ENCODE measurements at regions not wholly inside any gene's neighbourhood (a gene's known extent, or its start where the extent isn't known, plus 50 kb on each side); places are given as distances from the start of the nearest gene placed in this dataset.
A peak's percentile ranks its signal among the peaks of the same experiment; 100 is the strongest.

DNA sequence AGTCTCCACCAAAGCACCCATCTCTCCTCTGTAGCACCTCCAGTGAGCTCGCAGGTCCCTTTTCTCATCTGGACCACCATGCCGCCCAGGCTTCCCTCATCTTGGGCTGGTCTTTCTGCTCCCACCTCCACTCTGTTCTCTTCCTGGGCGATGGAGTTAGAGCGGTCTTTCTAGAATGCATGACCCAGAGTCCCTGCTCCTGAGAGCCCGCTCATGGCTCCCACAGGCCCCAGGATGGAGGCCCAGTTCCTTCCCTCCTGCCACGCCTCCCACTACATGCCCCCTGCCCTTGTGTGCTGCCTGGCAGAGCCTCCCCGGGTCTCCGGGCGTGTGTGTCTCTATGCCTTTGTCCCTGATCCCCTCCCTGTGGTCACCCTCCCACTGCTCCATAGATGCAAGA lies 100.7 kb upstream of the RTL1 start:
- no peak for DNase-seq

DNA sequence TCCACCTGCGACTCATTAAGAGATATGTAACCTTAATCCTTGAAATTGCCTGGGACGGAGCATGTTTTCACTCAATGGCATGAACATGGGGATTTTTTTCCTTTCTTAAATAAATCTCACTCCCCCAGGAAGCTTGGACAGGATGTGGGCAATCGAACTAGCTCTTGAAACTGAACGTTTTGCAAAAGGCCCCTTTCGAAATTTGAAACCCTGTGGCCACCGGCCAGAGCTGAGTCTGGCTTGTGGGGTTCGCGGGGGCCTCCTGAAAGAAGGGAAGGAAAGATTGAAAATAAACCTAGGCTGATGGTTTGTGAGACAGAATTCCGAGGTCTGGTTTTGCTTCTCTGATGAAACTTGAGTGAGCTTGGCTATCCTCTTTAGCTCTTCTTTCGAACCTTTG lies 101.4 kb upstream of the RTL1 start:
- peak in 2 of 56 donors; percentile 25 to 34 for DNase-seq

DNA sequence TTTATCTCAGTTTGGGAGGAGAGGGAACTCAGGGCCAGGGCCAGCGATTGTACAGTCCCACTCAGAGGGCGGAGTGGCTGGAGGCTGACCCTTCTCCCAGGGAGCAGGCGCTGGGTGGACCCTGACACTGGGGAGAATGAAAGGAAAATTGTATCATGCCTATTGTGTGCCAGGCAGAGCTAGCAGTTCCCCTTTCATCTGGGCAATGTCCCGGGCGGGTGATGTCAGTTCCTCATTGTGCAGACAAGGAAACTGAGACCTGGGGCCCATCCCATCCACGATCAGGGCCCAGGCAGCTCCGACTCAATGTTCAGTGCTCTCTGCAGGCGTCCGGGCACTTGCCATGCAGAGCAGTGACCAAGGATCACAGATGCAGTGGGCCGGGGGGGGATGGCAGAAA lies 101.9 kb upstream of the RTL1 start:
- DNase-seq = peak in 11 of 56 donors; percentile 12 to 55 (median 27)

DNA sequence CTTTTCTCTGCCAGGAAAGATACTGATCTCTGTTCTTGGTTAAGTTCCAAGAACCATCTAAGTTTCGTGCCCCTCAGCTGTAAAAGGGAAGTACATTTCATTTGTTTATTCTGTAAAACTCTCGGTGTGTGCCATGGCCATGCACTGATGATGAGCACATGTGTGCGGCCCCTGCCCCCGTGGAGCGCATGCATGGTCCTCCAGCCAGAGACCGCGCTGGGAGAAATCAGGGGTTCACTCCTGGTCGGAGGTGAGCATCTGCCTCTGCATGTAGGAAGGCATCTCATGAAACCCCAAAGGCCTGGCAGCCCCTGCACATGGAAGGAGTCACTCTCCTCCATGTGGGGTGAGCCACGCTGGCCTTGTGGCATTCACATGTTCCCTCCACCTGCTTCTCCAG lies 102.5 kb upstream of the RTL1 start:
- DNase-seq = no peak

DNA sequence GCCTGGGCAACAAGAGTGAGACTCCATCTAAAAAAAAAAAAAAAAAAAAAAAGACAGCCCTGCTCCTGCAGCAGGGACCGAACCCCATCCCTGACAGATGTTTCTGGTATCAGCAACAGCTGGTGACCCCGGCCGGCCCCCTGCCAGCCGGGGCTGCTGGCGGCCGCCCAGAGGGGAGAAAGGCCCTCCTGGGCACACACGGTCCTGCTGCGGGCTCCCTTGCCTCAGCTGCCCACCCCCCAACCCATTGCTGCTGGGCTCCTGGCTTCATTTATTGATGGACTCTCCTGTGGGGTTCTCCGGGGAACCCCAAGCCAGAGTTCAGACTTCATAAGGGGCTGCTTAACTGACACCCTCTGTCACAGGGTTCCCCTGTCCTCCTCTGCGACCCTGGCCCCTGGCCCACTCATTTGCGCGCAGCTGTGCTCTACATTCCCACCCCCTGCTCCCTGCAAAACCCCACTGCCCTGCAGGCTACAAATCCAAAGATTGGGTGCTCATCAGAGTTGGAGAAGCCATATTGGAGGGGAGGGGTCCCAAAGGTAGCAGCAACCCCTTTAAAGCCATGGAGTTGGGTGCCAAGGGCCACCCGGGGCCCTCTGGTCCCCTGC lies 103.6 kb upstream of the RTL1 start:
- DNase-seq = no peak

DNA sequence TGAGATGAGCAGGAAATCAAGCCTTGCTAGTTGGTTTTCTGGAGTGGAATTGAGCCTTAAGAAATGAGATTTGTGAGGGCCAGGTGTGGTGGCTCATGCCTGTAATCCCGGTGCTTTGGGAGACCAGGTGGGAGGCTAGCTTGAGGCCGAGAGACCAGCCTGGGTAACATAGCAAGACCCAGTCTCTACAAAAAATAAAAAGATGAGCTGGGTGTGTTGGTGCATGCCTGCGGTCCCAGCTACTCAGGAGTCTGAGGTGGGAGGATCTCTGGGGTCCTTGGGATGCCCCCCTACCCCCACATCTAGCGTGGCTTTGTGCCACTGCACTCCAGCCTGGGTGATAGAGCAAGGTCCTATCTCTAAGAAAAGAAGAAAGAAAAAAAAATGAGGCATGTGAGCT lies 104.2 kb upstream of the RTL1 start:
- DNase-seq = no peak

DNA sequence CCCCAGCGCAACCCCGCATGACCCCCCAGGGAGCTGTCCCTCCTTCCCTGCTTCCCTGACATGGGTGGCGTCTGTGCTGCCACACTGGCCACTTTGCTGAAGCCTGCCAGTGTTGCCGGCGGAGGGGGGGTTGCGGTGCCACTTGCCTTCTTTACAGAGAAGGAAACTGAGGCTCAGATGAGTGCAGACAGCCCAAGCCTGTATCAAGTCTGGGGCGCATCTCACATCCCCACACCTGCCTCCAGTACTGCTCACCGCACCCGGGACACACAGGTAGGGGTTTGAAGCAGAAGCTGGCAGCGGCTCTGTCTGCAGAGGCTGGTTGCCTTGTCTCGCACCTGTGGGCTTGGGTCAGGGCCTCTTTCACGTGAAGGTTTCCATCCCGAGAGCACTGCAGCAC lies 104.7 kb upstream of the RTL1 start:
- no peak for DNase-seq

DNA sequence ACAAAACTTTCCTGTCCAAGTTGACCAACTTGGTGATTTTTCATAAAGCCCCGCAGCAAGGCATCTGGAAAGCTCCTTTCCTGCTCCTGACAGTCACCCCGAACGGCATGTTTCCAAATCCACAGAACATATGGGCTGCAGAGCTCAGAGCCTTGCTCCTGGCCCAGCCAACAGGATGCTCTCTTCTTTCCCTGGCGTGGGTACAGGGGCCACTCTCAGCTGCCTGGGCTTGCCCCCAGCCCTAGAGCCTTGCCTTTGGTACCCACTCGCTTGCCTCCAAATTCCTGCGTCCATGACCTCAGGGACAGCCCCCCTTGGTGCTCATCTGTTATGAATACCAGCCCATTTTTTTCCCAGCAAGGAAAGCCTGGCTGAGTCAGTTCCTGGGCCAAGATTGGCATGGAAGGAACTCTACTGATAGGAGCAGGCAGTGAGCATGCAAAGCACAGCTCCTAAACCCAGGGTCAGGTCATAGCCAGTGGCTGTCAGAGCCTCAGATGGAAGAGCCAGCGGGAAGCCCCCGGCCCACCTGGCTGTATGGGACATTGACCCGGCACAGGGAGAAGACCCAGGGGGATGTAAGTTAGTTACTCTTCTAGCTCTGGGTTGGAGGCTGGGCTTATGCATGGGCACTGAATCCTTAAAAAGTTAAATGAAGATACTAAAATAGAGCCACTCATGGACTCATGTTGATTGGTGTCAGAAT lies 105.3 kb upstream of the RTL1 start:
- DNase-seq = no peak

DNA sequence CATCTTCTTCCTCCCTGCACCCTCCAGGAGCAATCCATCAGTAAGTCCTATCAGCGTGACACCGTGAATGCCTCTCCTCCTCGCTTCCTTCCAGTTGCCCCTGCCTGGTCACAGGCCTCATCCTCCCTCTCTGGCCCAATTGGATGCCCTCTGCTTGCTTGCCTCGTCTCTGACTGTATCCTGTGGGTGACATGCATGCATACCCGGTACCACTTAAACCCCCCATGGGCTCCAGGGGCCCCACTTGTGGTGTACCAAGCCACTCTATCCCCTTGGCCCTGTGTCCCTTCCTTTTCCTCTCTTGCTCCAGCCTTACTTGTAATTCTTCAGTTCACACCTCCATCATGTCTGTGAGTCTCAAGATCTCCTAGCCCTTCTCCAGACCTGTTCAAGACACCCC lies 106.0 kb upstream of the RTL1 start:
- DNase-seq = no peak

DNA sequence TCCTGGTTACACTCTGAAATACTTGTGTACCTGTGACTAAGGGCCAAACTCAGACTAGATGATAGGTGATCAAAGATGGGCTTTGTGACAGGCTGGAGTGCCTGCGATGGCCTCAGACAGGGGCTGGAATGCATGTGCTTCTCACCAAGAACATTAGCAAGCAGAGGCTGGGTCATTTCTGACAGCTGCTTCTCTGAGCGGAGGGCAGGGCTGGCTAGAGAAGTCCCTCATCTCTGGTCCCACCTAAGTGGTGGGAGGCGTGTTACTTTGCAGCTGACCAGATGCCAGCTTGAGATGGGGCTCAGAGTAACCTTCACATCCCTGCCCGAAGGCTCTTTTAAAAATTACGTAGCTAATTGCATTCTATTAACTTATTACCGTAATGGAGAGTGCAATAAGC lies 106.8 kb upstream of the RTL1 start:
- DNase-seq = no peak

DNA sequence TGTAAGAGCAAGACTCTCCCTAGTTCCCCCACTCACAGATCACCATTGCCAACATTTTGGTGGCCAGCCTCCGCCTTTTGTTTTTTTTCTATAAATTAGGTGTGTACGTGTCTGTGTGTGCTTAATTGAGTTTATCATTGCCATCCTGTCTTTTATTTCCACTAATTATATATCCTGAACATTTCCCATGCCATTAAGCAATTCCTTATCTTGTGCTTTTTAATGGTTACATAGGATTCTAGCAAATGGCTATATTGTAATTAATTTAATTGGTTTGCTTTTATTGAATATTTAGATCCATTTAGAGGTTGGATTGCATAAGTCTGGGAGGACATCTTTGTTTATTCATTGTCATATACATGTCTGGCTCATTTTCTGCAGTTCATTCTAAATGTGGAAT lies 107.3 kb upstream of the RTL1 start:
- no peak for DNase-seq

DNA sequence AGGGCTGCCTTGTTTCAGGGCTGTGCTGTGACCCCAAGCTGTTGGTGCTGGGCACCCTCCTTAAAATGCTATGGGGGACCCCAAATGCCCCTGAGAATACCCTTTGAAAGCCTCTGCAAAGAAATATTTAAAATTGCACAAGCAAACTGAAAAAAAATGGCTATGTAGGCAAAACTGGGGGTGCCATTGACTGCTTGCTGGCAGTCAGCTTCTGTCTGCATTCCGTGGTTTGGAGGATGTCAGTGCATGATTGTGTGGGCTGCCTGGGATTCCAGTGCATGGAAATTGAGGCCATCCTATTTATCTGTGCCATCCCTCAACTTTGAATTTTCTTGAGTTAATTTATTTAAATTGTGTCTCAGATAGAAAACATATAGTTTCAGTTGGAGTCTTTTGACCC lies 113.7 kb upstream of the RTL1 start:
- DNase-seq = no peak

DNA sequence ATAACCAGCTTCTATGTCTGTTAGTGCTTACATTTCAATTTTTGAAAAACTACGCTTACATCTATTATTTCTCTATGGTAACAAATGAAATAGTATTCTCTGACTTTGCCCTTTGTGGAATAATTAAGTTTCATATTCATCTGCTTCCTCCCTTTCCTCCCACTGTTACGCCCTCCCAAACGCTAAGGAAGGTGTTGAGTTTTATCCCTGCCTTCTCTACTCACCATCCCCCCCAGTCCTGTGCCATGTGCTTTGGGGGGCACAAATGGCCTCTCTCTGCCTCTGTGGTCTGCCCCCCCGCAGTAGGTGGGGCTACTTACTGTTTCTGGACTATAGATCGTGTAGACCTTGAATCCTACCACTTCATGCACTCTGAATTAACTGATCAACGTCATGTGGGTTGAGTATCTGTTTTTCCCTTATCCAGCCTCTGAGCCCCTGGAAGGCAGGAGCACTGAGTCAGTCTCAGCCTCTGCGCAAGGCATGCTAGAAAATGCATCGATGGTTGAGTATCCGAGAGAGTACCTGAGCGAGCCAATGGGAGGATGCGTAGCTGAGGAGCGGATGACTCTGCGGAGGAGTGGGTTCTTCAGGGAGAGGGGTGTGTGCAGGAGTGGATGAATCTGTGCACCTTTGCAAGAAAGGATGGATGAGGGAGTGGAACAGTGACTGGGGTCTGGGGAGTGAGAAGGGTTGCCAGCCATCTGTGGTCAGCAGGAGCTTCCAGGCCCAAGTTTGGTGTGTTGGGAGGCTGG lies 114.5 kb upstream of the RTL1 start:
- no peak for DNase-seq

DNA sequence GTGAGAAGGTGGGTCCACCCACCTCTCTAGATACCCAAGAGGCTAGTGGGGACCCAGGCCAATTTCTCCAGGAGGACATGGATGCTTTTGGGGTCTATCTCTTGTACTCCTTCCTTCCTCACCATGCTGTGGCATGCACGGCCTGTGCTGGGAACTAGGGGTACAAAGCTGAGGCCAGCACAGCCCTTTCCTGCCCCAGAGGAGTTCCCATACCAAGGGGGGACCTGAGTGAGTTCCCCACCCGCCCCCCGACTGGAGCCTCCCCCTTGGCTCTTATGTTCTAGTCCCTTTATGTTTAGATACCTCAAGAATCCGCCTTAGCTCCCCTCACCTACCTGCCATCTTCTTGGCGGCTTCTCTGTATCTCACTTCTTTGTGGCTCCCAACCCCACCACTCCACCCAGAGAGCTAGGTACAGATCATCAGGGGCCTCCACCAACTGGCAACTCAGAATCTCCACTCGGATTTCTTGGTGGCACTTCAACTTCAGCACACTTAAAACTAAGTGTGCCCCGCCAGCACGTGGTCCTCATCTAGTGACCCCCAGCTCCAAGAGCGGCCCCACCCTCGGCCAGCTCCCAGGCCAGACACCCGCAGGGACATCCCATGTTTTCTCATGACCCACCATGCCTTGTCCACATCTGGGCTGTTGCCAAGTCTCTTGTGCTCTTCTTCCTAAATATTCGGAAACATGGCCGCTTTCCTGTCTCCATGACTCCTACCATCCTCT lies 115.2 kb upstream of the RTL1 start:
- no peak for DNase-seq

DNA sequence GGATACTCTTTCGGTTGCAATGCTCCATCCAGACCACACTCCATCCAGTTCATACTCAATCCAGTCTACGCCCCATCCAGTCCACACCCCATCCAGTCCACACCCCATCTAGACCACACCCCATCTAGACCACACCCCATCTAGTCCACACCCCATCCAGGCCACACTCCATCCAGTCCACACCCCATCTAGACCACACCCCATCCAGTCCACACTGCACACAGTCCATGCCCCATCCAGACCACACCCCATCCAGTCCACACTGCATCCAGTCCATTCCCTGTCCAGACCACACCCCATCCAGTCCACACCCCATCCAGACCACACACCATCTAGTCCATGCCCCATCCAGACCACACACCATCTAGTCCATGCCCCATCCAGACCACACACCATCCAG lies 116.0 kb upstream of the RTL1 start:
- DNase-seq = no peak

DNA sequence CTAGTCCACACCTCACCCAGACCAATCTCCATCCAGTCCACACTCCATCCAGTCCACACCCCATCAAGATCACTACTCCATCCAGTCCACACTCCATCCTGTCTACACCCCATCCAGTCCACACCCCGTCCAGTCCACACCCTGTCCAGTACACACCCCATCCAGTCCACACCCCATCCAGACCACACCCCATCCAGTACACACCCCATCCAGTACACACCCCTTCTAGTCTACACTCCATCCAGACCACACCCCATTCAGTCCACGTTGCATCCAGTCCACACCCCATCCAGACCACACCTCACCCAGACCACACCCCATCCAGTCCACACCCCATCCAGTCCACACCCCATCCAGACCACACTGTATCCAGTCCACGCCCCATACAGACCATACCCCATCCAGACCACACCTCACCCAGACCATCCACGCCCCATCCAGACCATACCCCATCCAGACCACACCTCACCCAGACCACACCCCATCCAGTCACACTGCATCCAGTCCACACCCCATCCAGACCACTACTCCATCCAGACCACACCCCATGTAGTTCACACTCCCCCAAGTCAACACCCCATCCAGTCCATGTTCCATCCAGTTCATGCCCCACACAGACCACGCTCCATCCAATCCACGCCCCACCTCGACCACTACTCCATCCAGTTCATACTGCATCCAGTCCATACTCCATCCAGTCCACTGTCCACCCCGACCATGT lies 116.6 kb upstream of the RTL1 start:
- no peak for DNase-seq

DNA sequence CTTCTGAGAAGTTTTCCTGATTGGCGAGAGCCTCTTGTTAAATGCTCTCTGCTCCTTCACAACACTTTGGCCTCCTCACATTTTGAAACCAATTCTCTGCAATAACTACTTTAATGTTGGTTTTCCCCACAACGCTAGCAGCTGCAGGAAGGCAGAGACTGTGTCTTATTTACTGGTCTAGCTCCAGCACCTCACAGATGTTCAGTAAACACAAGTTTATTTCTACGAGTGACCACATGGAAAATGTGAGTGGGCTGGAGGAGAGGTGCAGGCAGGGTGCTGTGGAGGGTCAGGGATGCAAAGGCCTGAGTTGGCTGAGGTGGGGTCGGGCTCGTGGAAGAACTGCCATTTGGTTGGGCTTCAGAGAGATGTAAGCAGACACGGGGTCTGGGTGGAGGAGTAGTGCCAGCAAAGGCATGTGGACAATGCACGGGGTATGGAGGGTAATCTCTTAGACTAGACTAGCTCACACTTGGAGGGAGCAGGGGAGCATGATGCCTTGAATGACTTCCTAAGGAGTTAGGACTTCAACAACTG lies 117.4 kb upstream of the RTL1 start:
- DNase-seq = no peak

DNA sequence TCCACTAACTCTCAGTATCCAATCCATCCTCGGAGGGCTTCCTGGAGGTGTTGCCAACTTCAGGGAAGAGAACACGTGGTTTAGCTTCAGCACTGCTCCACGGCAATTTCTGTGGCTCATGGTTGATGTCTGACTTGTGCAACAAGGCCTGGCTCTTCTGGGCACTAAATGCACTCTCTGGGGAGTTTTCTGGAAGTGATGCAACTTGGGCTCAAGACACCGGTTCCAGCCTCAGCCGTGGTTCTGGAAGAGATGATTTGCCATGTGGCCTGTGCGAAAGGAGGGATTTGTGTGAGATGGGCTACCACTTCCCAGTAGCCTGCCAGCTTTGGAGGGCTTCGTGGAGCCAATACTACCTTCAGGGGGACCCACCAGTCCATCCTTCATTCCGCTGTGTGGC lies 118.6 kb upstream of the RTL1 start:
- DNase-seq = no peak

DNA sequence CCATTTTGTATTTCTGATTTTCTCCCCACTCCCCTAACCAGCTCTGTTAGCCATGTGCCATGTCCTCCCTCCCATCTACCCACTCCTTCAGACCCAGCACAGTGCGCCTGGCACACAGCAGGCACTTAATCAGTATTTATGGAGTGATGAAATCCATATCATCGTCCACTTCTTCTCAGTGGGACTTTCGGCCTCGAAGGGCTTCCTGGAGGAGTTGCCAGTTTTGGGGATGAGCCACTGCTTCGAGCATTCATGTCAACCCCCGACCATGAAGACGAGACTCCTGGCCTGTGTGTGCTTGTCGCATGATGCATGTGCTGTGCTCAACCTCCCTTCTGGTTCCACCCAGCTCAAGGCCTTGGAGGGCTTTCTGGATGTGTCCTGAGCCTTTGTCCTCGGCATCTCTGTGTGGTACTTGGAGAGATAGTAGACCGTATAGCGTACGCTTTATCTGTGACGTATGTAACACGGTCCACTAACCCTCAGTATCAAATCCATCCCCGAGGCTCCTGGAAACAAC lies 119.5 kb upstream of the RTL1 start:
- DNase-seq = no peak

DNA sequence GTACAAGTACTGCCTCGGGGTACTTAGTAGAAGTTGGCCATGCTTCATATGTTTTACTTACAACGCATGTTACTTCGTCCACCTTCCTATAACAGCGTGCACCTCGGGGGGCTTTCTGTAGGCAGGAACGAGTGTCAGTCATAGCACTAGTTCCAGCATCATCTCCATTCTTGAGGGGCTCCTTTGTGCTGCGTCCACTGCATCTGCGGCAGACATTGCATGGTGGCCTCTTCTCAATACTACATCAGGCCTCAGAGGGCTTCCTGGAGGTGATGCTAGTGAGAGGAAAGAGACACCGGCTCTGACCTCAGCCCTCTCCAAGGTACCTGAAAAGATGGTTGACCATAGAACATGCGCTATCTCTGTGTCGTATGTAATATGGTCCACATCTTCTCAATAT lies 121.2 kb upstream of the RTL1 start:
- DNase-seq = no peak

DNA sequence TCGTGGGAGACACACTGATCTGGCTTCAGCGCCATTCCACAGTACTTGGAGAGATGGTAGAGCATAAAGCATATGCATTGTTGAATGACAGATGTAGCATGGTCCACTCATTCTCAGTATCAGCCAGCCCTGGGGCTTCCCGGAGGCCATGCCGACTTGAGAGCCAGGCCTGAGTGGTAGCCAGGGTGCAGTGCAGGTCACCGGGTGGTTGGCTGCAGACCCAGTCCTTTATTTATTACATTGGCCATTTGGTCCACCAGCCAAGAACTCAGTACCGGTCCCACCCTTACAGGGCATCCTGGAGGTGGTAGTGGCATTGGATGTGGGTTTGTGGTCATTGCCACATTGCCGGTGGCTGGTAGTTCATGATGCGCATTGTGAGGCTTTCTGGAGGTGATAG lies 121.6 kb upstream of the RTL1 start:
- no peak for DNase-seq

Data from amygdala (tissue), 56 donors.